ENCODE measurements at regions not wholly inside any gene's neighbourhood (a gene's known extent, or its start where the extent isn't known, plus 50 kb on each side); places are given as distances from the start of the nearest gene placed in this dataset.

DNA sequence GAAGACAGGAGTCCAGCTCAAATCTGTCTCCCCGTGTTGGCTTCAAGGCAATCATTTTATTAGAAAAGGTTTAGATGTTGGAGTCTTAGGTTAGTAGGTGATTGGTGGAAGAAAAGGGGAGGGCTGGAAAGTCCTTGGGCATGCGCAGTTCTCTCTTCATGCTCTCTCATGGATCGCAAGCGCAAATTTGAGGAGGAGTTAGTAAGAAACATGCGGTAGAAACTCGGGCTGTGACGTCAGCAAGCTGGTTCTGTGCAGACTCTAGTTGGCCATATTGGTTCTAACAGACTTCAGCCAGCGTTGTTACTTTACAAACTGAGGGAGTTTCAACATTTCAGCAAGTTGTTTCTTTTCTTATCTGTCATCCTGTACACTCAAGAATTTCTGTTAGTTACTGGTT, 392.2 kb downstream of the CDK5RAP2 start:
- DNase-seq: no peak
- Mint-ChIP-seq H3K9me3 (peaks cover 0 to 1% of the 10 kb centered on the region in 2 donors), H3K27me3 (ENCODE audit: low read depth) (no peaks in the 10 kb centered on the region), H3K27ac (no peak overlapping the region), H3K4me1 (ENCODE audit: low read depth) (no peaks in the 10 kb centered on the region), H3K4me3 (no peak overlapping the region), H3K36me3 (ENCODE audit: insufficient read depth in 2 of 2) (no peaks in the 10 kb centered on the region)
- ATAC-seq (replicated peaks in 1 of 2): no peak

DNA sequence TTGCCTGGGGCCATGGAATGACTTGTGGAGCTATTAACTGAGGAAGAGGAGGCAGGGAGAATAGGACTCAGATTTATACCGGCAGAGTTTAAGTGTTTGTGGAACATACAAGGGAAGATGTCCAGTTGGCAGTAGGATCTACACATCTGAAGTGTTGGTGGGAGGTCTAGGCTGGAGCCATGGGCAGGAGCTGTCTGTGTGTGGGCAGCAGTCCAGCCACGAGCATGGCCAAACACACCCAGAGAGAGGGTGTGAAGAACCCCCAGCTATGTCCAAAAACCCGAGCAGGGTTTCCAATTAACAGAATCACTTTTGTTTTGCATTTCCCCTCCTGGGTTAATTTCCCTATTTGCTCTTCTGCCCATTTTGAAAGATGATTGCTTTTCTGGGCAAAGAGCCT, 393.7 kb downstream of the CDK5RAP2 start:
- Mint-ChIP-seq H3K27me3 (ENCODE audit: low read depth) (no peaks in the 10 kb centered on the region), H3K9me3 (peaks cover 0 to 1% of the 10 kb centered on the region in 2 donors), H3K4me1 (ENCODE audit: low read depth) (no peaks in the 10 kb centered on the region), H3K4me3 (no peak overlapping the region), H3K27ac (no peak overlapping the region), H3K36me3 (ENCODE audit: insufficient read depth in 2 of 2) (no peaks in the 10 kb centered on the region)
- ATAC-seq (replicated peaks in 1 of 2) (no peak), DNase-seq (no peak)

DNA sequence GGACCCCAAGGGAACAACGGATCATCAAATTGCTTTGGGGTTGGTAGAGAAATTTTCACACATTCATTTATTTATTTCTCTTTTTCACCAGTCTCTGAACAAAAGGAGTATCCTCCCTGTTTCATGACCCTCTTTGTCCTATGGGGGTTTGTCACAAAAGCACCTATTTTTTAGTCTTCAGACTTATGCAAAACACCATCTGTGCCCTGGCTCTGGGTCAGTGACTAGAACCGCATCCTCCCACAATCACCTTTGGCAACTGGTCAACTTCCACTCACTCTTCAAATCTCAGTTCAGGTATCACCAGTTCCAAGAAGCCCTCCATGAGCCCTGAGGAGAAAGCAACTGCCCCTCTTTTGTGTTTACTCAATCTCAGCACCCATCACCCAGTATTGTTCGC, 395.7 kb downstream of the CDK5RAP2 start:
- no peaks in the 10 kb centered on the region for H3K27me3 Mint-ChIP-seq (ENCODE audit: low read depth)
- no peak overlapping the region for H3K27ac Mint-ChIP-seq
- no peaks in the 10 kb centered on the region for H3K36me3 Mint-ChIP-seq (ENCODE audit: insufficient read depth in 2 of 2)
- no peak for DNase-seq
- no peak for ATAC-seq (replicated peaks in 1 of 2)
- peaks cover 0 to 5% of the 10 kb centered on the region in 2 donors for H3K9me3 Mint-ChIP-seq
- H3K4me3 Mint-ChIP-seq: no peak overlapping the region
- no peaks in the 10 kb centered on the region for H3K4me1 Mint-ChIP-seq (ENCODE audit: low read depth)

DNA sequence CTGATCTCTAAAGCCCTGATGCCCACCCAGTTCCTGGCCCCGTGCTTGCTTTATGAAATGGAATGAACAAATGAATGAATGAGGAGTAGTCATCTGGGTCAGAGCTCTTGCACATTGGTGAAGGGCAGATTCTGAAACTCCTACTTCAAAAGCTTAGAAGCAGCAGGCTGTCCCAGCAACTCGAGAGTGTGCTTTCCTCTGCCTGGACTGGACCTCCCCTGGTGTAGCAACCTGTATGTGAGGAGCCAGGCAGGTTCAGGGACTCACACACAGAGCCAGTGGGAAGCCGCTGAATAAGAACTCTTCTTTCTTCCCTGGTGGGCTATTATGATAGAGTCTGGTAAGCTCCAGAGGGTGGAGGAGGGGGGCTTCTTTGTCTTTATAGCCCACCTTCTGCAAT, 396.4 kb downstream of the CDK5RAP2 start:
- no peak for ATAC-seq (replicated peaks in 1 of 2)
- no peak overlapping the region for H3K4me3 Mint-ChIP-seq
- H3K27me3 Mint-ChIP-seq (ENCODE audit: low read depth): no peaks in the 10 kb centered on the region
- no peak overlapping the region for H3K27ac Mint-ChIP-seq
- no peaks in the 10 kb centered on the region for H3K4me1 Mint-ChIP-seq (ENCODE audit: low read depth)
- peaks cover 0 to 9% of the 10 kb centered on the region in 2 donors for H3K9me3 Mint-ChIP-seq
- no peak for DNase-seq
- no peaks in the 10 kb centered on the region for H3K36me3 Mint-ChIP-seq (ENCODE audit: insufficient read depth in 2 of 2)

DNA sequence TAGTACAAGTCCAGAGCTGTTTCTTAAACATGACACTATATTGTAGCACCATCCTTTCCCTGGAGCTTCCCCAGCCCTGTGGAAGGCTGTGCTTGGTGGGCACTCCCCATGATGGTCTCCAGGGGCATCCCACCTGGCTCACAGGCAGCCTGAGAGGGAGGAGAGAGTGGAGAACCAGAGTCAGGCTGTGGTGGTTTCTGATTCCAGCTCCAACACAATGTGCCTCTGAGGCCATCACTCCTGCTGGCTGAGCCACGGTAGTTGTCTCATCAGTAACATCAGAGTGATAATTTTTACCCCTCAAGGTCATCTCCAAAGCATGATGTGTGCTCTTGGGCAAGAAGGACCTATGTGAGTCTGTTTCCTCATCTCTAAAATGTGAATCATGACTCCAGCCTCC, 398.0 kb downstream of the CDK5RAP2 start:
- H3K9me3 Mint-ChIP-seq: peaks cover 2 to 9% of the 10 kb centered on the region in 2 donors
- DNase-seq: no peak
- no peaks in the 10 kb centered on the region for H3K27me3 Mint-ChIP-seq (ENCODE audit: low read depth)
- H3K4me1 Mint-ChIP-seq (ENCODE audit: low read depth): no peaks in the 10 kb centered on the region
- no peak overlapping the region for H3K27ac Mint-ChIP-seq
- H3K4me3 Mint-ChIP-seq: no peak overlapping the region
- no peak for ATAC-seq (replicated peaks in 1 of 2)
- H3K36me3 Mint-ChIP-seq (ENCODE audit: insufficient read depth in 2 of 2): no peaks in the 10 kb centered on the region

DNA sequence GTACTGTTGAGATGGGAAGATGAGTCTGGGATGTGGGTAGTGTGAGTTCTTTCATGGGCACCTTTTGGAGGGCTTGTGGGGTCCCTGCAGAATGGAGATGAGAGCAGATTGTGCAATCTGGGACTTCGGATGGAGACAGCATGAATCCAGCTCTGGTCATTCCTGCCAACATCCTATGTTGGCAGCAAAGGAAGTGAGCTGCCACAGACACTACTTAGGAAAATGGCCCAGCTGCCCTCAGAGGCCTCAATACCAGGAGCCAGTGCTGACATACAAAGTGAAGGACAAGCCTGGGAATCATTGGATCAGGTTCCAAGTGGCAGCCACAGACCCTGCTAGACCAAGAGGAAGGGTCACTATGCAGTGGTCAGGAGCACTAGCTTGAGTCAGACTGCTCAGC, 402.8 kb downstream of the CDK5RAP2 start:
- no peaks in the 10 kb centered on the region for H3K27me3 Mint-ChIP-seq (ENCODE audit: low read depth)
- DNase-seq: no peak

DNA sequence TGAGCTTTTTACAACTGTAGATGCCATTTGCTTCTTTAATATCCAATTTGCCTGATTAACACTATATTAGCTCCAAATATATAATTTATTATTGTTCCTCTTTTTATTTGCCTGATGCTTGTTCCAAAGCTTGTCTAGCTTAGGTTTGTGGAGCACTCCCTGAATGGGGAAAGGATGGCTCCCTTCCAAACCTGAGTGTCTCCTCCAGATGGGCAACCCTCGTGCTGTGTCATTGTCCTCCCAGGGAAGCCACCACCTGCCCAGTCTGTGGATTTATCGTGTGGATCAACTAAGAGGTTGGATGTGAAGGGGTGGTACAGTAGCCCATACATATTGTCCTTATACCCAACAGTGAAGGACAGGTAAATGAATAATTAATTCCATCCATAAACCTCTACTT, 404.9 kb downstream of the CDK5RAP2 start:
- H3K36me3 Mint-ChIP-seq (ENCODE audit: insufficient read depth in 2 of 2): no peaks in the 10 kb centered on the region
- ATAC-seq (replicated peaks in 1 of 2): no peak
- H3K9me3 Mint-ChIP-seq: peaks cover 2 to 6% of the 10 kb centered on the region in 2 donors
- no peaks in the 10 kb centered on the region for H3K27me3 Mint-ChIP-seq (ENCODE audit: low read depth)
- H3K4me3 Mint-ChIP-seq: no peak overlapping the region
- H3K27ac Mint-ChIP-seq: no peak overlapping the region
- H3K4me1 Mint-ChIP-seq (ENCODE audit: low read depth): no peaks in the 10 kb centered on the region
- no peak for DNase-seq

More for the DNA sequence above, 402.8 kb downstream of the CDK5RAP2 start:
- no peak for ATAC-seq (replicated peaks in 1 of 2)
- Mint-ChIP-seq H3K36me3 (ENCODE audit: insufficient read depth in 2 of 2) (no peaks in the 10 kb centered on the region), H3K4me1 (ENCODE audit: low read depth) (no peaks in the 10 kb centered on the region), H3K9me3 (peaks cover 2 to 7% of the 10 kb centered on the region in 2 donors), H3K4me3 (no peak overlapping the region), H3K27ac (no peak overlapping the region)

DNA sequence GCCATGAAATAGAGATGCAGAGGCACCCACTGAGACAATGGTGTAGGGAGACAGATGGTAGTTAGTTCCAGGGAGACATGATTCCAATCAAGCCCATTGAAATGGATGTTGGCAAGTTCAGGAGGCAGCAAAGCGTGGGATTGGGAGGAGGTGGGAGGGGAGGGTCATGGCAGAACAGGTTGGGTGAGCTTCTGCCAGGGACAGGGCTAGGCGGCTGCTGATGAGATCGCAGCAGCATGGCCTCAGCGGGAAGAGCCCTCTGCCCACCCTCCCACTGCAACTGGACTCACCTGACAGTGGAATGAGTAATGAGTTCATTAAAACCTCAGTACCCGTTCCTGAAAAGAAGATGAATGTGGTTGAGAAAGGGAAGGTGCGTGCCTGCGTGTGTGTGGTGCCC, 418.2 kb downstream of the CDK5RAP2 start:
- H3K27ac Mint-ChIP-seq: no peak overlapping the region
- H3K9me3 Mint-ChIP-seq: peaks cover 2 to 7% of the 10 kb centered on the region in 2 donors

DNA sequence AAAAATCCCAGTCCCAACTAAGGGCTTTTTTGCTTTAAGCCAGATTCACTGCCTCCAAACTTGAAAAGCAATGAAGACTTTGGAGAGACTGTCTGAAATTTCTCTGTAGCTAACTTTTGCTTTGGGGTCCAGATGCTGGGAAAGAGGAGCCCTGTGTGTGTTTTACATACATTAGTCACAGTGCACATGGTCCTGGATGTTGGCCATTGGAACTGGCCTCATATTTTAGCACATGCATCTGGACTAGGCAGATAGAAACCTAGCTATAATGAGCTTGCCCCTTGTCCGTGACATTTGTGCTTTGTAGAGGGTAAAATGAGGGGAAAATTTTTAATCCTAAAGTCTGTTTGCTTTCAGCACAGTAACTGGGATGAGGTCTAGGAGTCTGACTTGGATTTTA, 421.7 kb downstream of the CDK5RAP2 start:
- DNase-seq: no peak
- Mint-ChIP-seq H3K4me3 (no peak overlapping the region), H3K4me1 (ENCODE audit: low read depth) (no peaks in the 10 kb centered on the region), H3K9me3 (peaks cover 4 to 5% of the 10 kb centered on the region in 2 donors), H3K36me3 (ENCODE audit: insufficient read depth in 2 of 2) (peaks cover 0 to 1% of the 10 kb centered on the region in 2 donors), H3K27me3 (ENCODE audit: low read depth) (no peaks in the 10 kb centered on the region), H3K27ac (no peak overlapping the region)
- ATAC-seq (replicated peaks in 1 of 2): no peak

More for the DNA sequence above, 418.2 kb downstream of the CDK5RAP2 start:
- Mint-ChIP-seq H3K4me3 (no peak overlapping the region), H3K36me3 (ENCODE audit: insufficient read depth in 2 of 2) (peaks cover 0 to 1% of the 10 kb centered on the region in 2 donors), H3K27me3 (ENCODE audit: low read depth) (no peaks in the 10 kb centered on the region), H3K4me1 (ENCODE audit: low read depth) (no peaks in the 10 kb centered on the region)
- no peak for ATAC-seq (replicated peaks in 1 of 2)
- DNase-seq: no peak

DNA sequence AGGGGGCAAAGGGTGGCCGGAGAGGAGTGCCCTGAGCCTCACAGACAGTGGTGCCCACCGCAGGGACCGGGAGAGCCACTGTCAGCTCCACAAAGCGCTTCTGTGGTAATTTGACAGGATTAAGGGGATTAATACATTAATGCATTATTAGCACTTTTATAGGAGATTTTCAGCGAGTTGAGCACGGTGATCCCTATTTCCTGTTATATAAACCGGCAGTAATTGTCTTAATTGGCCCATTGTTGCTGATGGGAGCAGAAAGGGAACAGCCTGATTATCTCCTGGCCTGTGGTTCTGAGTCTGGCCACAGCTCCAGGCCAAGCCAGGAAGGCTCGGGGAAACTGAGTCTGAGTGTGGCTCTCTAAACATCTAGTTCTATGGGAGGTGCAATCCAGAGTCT, 423.6 kb downstream of the CDK5RAP2 start:
- Mint-ChIP-seq H3K36me3 (ENCODE audit: insufficient read depth in 2 of 2) (peaks cover 0 to 1% of the 10 kb centered on the region in 2 donors), H3K27me3 (ENCODE audit: low read depth) (no peaks in the 10 kb centered on the region), H3K4me3 (no peak overlapping the region), H3K4me1 (ENCODE audit: low read depth) (no peaks in the 10 kb centered on the region), H3K27ac (no peak overlapping the region), H3K9me3 (peaks cover 4 to 5% of the 10 kb centered on the region in 2 donors)
- ATAC-seq (replicated peaks in 1 of 2) (no peak), DNase-seq (no peak)

DNA sequence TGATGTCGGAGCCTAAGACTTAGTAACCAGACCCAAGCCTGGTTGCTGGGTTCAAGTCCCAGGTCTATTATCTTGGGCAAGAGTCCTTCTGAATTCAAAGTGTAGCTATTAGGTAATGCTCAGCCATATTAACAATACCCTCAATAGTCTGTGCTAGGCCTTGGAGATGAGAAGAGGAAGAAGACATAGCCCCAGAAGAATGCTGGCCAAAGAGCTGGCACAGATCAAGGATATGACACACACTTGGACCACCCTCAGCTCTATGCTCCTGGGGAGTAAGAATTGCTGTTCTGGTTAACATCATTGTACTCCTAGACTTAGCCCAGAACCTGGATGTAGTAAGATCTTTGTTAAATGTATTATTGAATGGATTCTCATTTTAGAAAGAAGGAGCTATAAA, 426.7 kb downstream of the CDK5RAP2 start:
- H3K27me3 Mint-ChIP-seq (ENCODE audit: low read depth): no peaks in the 10 kb centered on the region
- peaks cover 0 to 2% of the 10 kb centered on the region in 2 donors for H3K9me3 Mint-ChIP-seq
- ATAC-seq (replicated peaks in 1 of 2) (no peak), DNase-seq (no peak)
- no peaks in the 10 kb centered on the region for H3K36me3 Mint-ChIP-seq (ENCODE audit: insufficient read depth in 2 of 2)
- H3K4me3 Mint-ChIP-seq: no peak overlapping the region
- no peaks in the 10 kb centered on the region for H3K4me1 Mint-ChIP-seq (ENCODE audit: low read depth)
- no peak overlapping the region for H3K27ac Mint-ChIP-seq

DNA sequence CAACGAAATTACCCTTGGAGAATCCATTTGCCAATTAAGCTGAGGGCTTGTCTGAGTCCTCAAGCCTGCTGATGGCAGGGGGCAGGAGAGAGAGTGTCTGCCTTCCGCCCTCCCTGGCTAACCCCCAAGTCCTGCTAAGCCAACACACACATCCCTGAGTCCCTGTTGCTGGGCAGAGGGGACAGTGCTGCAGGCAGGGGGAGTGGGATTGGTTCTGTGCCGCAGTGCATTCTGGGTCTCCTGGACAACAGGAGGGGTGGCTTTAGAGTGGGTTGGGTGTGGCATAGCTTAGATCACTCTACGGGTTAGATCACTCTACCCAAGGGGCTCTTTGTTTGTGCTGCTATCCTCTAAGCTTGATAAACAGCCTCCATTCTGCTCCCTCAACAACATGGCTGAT, 427.7 kb downstream of the CDK5RAP2 start:
- Mint-ChIP-seq H3K4me3 (no peak overlapping the region), H3K27ac (no peak overlapping the region), H3K36me3 (ENCODE audit: insufficient read depth in 2 of 2) (no peaks in the 10 kb centered on the region), H3K27me3 (ENCODE audit: low read depth) (no peaks in the 10 kb centered on the region), H3K4me1 (ENCODE audit: low read depth) (no peaks in the 10 kb centered on the region), H3K9me3 (peaks cover 0 to 2% of the 10 kb centered on the region in 2 donors)
- ATAC-seq (replicated peaks in 1 of 2) (no peak), DNase-seq (no peak)

DNA sequence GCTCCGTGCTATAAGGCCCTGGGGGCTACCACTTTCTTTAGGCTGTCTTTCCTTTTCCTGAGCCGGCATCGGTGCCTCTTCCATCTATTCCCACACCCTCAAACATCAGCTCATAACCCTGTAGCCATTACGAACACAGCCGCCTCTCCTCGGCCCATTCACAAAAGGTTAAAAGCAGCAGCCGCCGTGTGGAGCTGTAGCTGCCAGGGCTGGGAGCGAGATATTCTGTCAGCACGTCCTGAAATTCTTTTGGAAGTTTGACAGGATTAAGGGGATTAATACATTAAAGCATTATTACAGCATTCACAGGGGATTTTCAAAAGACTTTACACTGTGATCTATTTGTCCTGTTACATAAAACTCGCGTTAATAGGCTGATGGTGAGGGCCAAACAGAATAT, 428.2 kb downstream of the CDK5RAP2 start:
- Mint-ChIP-seq H3K27me3 (ENCODE audit: low read depth) (no peaks in the 10 kb centered on the region), H3K36me3 (ENCODE audit: insufficient read depth in 2 of 2) (no peaks in the 10 kb centered on the region), H3K4me3 (no peak overlapping the region), H3K4me1 (ENCODE audit: low read depth) (no peaks in the 10 kb centered on the region), H3K9me3 (peaks cover 0 to 2% of the 10 kb centered on the region in 2 donors), H3K27ac (no peak overlapping the region)
- DNase-seq: no peak
- ATAC-seq (replicated peaks in 1 of 2): no peak

DNA sequence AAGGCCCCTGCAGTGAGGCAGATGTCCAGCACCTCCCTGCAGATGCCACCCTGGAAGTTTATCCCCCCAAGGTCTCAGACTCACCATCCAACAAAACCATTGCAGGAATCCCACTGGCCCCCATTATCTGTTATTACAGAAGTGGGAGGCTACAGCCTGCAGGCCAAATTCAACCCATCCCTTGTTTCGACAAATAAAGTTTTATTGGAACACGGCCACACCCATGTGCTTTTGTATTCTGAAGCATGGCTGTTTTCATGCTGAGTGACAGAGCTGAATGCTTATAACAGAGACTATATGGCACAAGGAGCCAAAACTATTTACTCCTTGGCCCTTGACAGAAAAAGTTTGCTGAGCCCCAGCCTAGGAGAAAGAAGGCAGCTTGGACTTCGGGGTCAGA, 428.8 kb downstream of the CDK5RAP2 start:
- H3K27me3 Mint-ChIP-seq (ENCODE audit: low read depth): no peaks in the 10 kb centered on the region

More for the DNA sequence above, 428.8 kb downstream of the CDK5RAP2 start:
- H3K4me1 Mint-ChIP-seq (ENCODE audit: low read depth): no peaks in the 10 kb centered on the region
- ATAC-seq (replicated peaks in 1 of 2) (no peak), DNase-seq (no peak)
- no peak overlapping the region for H3K27ac Mint-ChIP-seq
- no peaks in the 10 kb centered on the region for H3K36me3 Mint-ChIP-seq (ENCODE audit: insufficient read depth in 2 of 2)
- peaks cover 0 to 2% of the 10 kb centered on the region in 2 donors for H3K9me3 Mint-ChIP-seq
- no peak overlapping the region for H3K4me3 Mint-ChIP-seq
